Keratinocyte (primary cell): ENCODE measurements at regions not wholly inside any gene's neighbourhood (a gene's known extent, or its start where the extent isn't known, plus 50 kb on each side); places are given as distances from the start of the nearest gene placed in this dataset.

ENCODE experiments used
- EZH2 ChIP-seq: IDR thresholded peaks from one replicate; pipeline ENCODE4 v1.6.1; 2012; ENCODE audit warnings: inconsistent platforms, mild to moderate bottlenecking, low read length, moderate library complexity
- TF ChIP-seq, protein P1 (sequence below), 3 experiments: IDR thresholded peaks in 1 of 3; conservative IDR thresholded peaks in 1 of 3; optimal IDR thresholded peaks in 1 of 3; 2 replicates in 2 of 3; 3 replicates in 1 of 3; pipeline versions ENCODE3 to v1.5.1; 2011; ENCODE audit warnings: low read length in 3 of 3, mild to moderate bottlenecking in 3 of 3, moderate library complexity in 2 of 3, control low read depth in 1 of 3, inconsistent platforms in 1 of 3; ENCODE audit not compliant: insufficient read depth in 2 of 3; ENCODE audit errors: extremely low read depth in 1 of 3

DNA sequence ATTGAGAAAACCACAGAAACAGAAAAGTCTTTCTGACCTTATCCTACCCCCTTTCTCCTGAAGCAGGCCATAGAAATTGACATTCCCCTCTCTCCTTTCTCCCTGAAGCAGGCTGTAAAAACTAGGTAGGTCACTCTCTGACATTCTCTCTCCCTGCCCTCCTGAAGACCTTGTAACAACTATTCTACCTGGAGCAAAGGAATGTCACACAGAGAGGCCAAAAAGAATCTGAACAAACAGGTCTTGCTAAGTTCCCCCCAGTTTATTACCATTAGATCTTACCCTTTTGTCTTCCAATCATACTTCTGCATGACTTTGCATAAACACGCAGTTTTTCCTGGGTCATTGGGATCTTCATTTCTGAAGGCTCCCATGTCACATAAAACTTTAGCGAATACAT is 198.3 kb upstream of the GYPA start:
- TF ChIP-seq, protein P1, sequence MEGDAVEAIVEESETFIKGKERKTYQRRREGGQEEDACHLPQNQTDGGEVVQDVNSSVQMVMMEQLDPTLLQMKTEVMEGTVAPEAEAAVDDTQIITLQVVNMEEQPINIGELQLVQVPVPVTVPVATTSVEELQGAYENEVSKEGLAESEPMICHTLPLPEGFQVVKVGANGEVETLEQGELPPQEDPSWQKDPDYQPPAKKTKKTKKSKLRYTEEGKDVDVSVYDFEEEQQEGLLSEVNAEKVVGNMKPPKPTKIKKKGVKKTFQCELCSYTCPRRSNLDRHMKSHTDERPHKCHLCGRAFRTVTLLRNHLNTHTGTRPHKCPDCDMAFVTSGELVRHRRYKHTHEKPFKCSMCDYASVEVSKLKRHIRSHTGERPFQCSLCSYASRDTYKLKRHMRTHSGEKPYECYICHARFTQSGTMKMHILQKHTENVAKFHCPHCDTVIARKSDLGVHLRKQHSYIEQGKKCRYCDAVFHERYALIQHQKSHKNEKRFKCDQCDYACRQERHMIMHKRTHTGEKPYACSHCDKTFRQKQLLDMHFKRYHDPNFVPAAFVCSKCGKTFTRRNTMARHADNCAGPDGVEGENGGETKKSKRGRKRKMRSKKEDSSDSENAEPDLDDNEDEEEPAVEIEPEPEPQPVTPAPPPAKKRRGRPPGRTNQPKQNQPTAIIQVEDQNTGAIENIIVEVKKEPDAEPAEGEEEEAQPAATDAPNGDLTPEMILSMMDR (optimal IDR thresholded peaks at IDR 0.05 in 1 of 3, IDR thresholded peaks at IDR 0.05 in 1 of 3, conservative IDR thresholded peaks at IDR 0.05 in 1 of 3; ENCODE audit: extremely low read depth in 1 of 3, insufficient read depth in 2 of 3, low read length in 3 of 3) = no peak
- no peak for TF ChIP-seq EZH2
